ENCODE measurements at regions not wholly inside any gene's neighbourhood (a gene's known extent, or its start where the extent isn't known, plus 50 kb on each side); places are given as distances from the start of the nearest gene placed in this dataset.

DNA sequence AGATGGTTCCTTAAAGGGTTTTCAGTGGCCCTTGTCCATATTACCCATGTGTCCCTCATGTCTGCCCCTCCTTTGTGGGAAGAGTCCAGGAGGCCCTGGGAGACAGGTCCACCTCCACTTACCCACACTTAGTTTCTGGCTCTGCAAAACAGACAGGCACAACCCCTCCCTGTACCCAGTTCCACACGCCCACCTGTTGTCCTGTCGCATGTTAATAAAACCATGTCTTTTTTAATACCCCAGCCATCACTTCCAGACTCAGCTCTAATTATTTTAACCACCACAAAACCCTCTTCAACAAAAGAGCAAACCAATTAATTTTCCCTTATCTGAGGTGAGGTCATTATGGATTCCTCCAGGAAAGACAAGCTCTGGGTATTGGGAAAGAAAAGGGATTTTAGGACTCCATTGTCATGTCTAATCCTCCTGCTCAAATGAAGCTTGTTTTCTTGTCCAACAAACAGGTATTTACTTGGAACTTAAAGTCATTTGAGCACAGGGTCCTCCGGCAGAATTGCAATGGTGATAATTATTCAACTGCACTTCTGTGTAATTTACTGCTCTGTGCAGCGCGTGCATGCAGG, 68.9 kb downstream of the CCDC185 start:
- Histone ChIP-seq H2BK15ac (ENCODE audit: low read depth, low read length) (no peak overlapping the region), H3K27ac (ENCODE audit: insufficient read depth, low read length) (no peak overlapping the region), H3K4ac (ENCODE audit: low read depth, low read length) (no peak overlapping the region), H4K5ac (ENCODE audit: low read depth, low read length) (no peak overlapping the region), H3K23ac (ENCODE audit: low read depth, low read length) (no peak overlapping the region), H3K18ac (ENCODE audit: low read depth, low read length) (no peak overlapping the region), H3K4me3 (ENCODE audit: insufficient read depth, low read depth, low read length) (no peak overlapping the region), H2AFZ (replicated peaks; ENCODE audit: low read length, poor library complexity) (no peak overlapping the region), H4K8ac (ENCODE audit: low read depth in 2 of 2, low read length in 2 of 2) (no peak overlapping the region), H3K36me3 (ENCODE audit: control insufficient read depth, insufficient read depth, low read length) (no peaks in the 10 kb centered on the region), H2AK5ac (ENCODE audit: low read depth, low read length) (no peak overlapping the region), H3K4me1 (ENCODE audit: control insufficient read depth, insufficient read depth, low read length) (no peaks in the 10 kb centered on the region), H2BK120ac (ENCODE audit: low read depth, low read length) (no peak overlapping the region), H3K79me1 (ENCODE audit: low read depth in 1 of 2, low read length in 2 of 2) (no peaks in the 10 kb centered on the region), H3K9me1 (ENCODE audit: insufficient read depth, low read length) (no peaks in the 10 kb centered on the region), H4K20me1 (ENCODE audit: insufficient read depth, low read length) (no peaks in the 10 kb centered on the region), H3K9me3 (ENCODE audit: control insufficient read depth, insufficient read depth, low read length) (no peaks in the 10 kb centered on the region), H2BK20ac (ENCODE audit: low read depth, low read length) (no peak overlapping the region), H2BK5ac (ENCODE audit: low read depth, low read length, poor library complexity, severe bottlenecking) (no peak overlapping the region), H3K4me2 (ENCODE audit: low read depth, low read length) (no peak overlapping the region), H3K27me3 (ENCODE audit: control insufficient read depth, insufficient read depth, low read length) (peaks cover 15% of the 10 kb centered on the region), H4K91ac (ENCODE audit: insufficient read depth, low read depth, low read length) (no peak overlapping the region), H3K14ac (replicated peaks; ENCODE audit: low read depth, low read length) (no peak overlapping the region), H3K56ac (ENCODE audit: extremely low read depth, insufficient read depth, low read length) (no peak overlapping the region), H3K9ac (ENCODE audit: low read depth, low read length) (no peak overlapping the region), H2AK9ac (replicated peaks; ENCODE audit: low read depth, low read length, poor library complexity) (no peak overlapping the region)
- ATAC-seq (ENCODE audit: low read depth) (no peak), DNase-seq (no peak)
- intact Hi-C loops (cut with micrococcal nuclease) = no loop called here
- in situ Hi-C loops (cut with MboI; ENCODE audit: low sequenced_read_pairs) = no loop called here
- dilution Hi-C loops (cut with HindIII; ENCODE audit: low sequenced_read_pairs, unreplicated experiment) = no loop called here
- ChIA-PET POLR2A (ENCODE audit: unreplicated experiment) (no interaction called here), CTCF (no interaction called here)
- BruUV-seq (replicated peaks) = no TSS peak
- TF ChIP-seq, protein P1, sequence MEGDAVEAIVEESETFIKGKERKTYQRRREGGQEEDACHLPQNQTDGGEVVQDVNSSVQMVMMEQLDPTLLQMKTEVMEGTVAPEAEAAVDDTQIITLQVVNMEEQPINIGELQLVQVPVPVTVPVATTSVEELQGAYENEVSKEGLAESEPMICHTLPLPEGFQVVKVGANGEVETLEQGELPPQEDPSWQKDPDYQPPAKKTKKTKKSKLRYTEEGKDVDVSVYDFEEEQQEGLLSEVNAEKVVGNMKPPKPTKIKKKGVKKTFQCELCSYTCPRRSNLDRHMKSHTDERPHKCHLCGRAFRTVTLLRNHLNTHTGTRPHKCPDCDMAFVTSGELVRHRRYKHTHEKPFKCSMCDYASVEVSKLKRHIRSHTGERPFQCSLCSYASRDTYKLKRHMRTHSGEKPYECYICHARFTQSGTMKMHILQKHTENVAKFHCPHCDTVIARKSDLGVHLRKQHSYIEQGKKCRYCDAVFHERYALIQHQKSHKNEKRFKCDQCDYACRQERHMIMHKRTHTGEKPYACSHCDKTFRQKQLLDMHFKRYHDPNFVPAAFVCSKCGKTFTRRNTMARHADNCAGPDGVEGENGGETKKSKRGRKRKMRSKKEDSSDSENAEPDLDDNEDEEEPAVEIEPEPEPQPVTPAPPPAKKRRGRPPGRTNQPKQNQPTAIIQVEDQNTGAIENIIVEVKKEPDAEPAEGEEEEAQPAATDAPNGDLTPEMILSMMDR (conservative IDR thresholded peaks at IDR 0.05; ENCODE audit: low read depth, low read length) = no peak
- 80% methylated on average over 1 of the region's 5 CpGs; no CpG with 5 or more reads in 1 of the 2 experiments for WGBS, 2 experiments (ENCODE audit: extremely low coverage in 2 of 2, insufficient read length in 1 of 2)

Measured in IMR-90 (cell line).